B cell (primary cell): ENCODE measurements at regions not wholly inside any gene's neighbourhood (a gene's known extent, or its start where the extent isn't known, plus 50 kb on each side); places are given as distances from the start of the nearest gene placed in this dataset.

Experiments used
- CTCF ChIP-seq: fragments of 200-600 bp; IDR thresholded peaks from one replicate; pipeline ENCODE4 v1.8.0; 2022; ENCODE audit warnings: antibody characterized with exemption, mild to moderate bottlenecking
- EZH2 ChIP-seq: IDR thresholded peaks from 2 replicates; pipeline ENCODE4 v1.6.1; 2012; ENCODE audit warnings: borderline replicate concordance, low read depth, mild to moderate bottlenecking, moderate library complexity, low read length; ENCODE audit not compliant: insufficient read depth, poor library complexity, severe bottlenecking

DNA sequence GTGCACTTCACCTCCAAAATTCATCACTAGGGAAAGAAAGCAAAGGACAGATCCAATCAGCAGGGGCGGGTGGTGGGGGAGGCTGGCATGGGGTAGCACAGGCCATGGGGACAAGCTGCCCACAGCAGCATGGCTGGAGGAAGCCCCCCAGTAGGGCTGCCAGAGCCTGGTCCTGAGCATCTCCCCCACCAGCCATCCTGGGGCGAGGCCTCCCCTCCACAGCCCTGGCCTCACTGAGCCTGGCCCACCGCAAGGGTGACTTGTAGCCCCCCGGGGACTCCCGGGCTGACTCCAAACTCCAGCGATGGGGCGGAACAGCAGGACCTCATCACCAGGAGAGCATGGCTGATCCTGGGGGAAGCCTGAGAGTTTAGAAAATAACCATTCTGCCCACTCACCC, 92.4 kb upstream of the TCERG1L start:
- no peak for TF ChIP-seq CTCF
- TF ChIP-seq EZH2, result no peak
